SJCRH30 (cell line): ENCODE measurements at regions not wholly inside any gene's neighbourhood (a gene's known extent, or its start where the extent isn't known, plus 50 kb on each side); places are given as distances from the start of the nearest gene placed in this dataset.

ENCODE experiments used
- DNase-seq, 2 experiments: peaks; one replicate each; pipeline ENCODE4 v3.0.0-alpha.2; 2015 to 2020
- H3K27ac ChIP-seq: fragments of 250-450 bp; sonication (Bioruptor Pico); 2 replicates; pipeline ENCODE4 v1.5.1; 2020; ENCODE audit warnings: mild to moderate bottlenecking, moderate library complexity
- H3K27me3 ChIP-seq: fragments of 250-450 bp; sonication (Bioruptor Pico); 2 replicates; pipeline ENCODE4 v1.5.1; 2020; ENCODE audit warnings: mild to moderate bottlenecking, moderate library complexity
- H3K36me3 ChIP-seq: fragments of 250-450 bp; sonication (Bioruptor Pico); 2 replicates; pipeline ENCODE4 v1.5.1; 2020; ENCODE audit warnings: mild to moderate bottlenecking, moderate library complexity
- H3K4me1 ChIP-seq: fragments of 250-450 bp; sonication (Bioruptor Pico); 2 replicates; pipeline ENCODE4 v1.5.1; 2020; ENCODE audit warnings: mild to moderate bottlenecking, moderate library complexity
- H3K4me3 ChIP-seq: fragments of 250-450 bp; sonication (Bioruptor Pico); 2 replicates; pipeline ENCODE4 v1.5.1; 2020; ENCODE audit warnings: mild to moderate bottlenecking, moderate library complexity
- H3K9me3 ChIP-seq: fragments of 250-450 bp; sonication (Bioruptor Pico); replicated peaks from 2 replicates; pipeline ENCODE4 v1.5.1; 2020; ENCODE audit warnings: mild to moderate bottlenecking, moderate library complexity

GRCh38 chr6:30272032-30272431 lies 54.7 kb upstream of the TRIM39 start:
- H3K36me3 ChIP-seq: no peaks in the 10 kb centered on the region
- H3K9me3 ChIP-seq: no peaks in the 10 kb centered on the region
- DNase-seq: no peak
- no peaks in the 10 kb centered on the region for H3K27me3 ChIP-seq
- no peaks in the 10 kb centered on the region for H3K4me1 ChIP-seq
- H3K4me3 ChIP-seq: no peak overlapping the region
- no peak overlapping the region for H3K27ac ChIP-seq

GRCh38 chr6:30267423-30267822 lies 54.2 kb upstream of the TRIM26 start:
- Histone ChIP-seq H3K4me3 (no peak overlapping the region), H3K27ac (no peak overlapping the region), H3K36me3 (no peaks in the 10 kb centered on the region), H3K4me1 (no peaks in the 10 kb centered on the region), H3K27me3 (no peaks in the 10 kb centered on the region), H3K9me3 (no peaks in the 10 kb centered on the region)
- DNase-seq: no peak

- H3K27ac ChIP-seq: no peak overlapping the region
- H3K9me3 ChIP-seq: no peaks in the 10 kb centered on the region
Observed at GRCh38 chr6:30265594-30265993, 52.4 kb upstream of the TRIM26 start.

GRCh38 chr6:30265181-30265580 lies 52.0 kb upstream of the TRIM26 start:
- no peaks in the 10 kb centered on the region for H3K9me3 ChIP-seq
- no peaks in the 10 kb centered on the region for H3K36me3 ChIP-seq
- no peak overlapping the region for H3K4me3 ChIP-seq
- no peaks in the 10 kb centered on the region for H3K4me1 ChIP-seq
- no peak overlapping the region for H3K27ac ChIP-seq
- no peak for DNase-seq
- no peaks in the 10 kb centered on the region for H3K27me3 ChIP-seq

More at GRCh38 chr6:30265594-30265993, 52.4 kb upstream of the TRIM26 start:
- H3K4me3 ChIP-seq: no peak overlapping the region
- no peaks in the 10 kb centered on the region for H3K27me3 ChIP-seq
- no peaks in the 10 kb centered on the region for H3K36me3 ChIP-seq
- no peaks in the 10 kb centered on the region for H3K4me1 ChIP-seq
- no peak for DNase-seq

GRCh38 chr6:30264743-30265142 lies 51.5 kb upstream of the TRIM26 start:
- Histone ChIP-seq H3K27me3 (no peaks in the 10 kb centered on the region), H3K4me3 (no peak overlapping the region), H3K36me3 (no peaks in the 10 kb centered on the region), H3K9me3 (no peaks in the 10 kb centered on the region), H3K4me1 (no peaks in the 10 kb centered on the region), H3K27ac (no peak overlapping the region)
- DNase-seq: no peak

GRCh38 chr6:30263734-30264133 lies 50.5 kb upstream of the TRIM26 start:
- Histone ChIP-seq H3K27ac (no peak overlapping the region), H3K4me3 (no peak overlapping the region), H3K27me3 (no peaks in the 10 kb centered on the region), H3K36me3 (no peaks in the 10 kb centered on the region), H3K9me3 (no peaks in the 10 kb centered on the region), H3K4me1 (no peaks in the 10 kb centered on the region)
- peak; percentile 23 to 42 for DNase-seq
